ENCODE measurements at regions not wholly inside any gene's neighbourhood (a gene's known extent, or its start where the extent isn't known, plus 50 kb on each side); places are given as distances from the start of the nearest gene placed in this dataset.
"Not testable (repeated sequence)": the region's sequence is repeated elsewhere in the genome, so short reads cannot be mapped to it uniquely, and the experiment has no call there.

GRCh38 chr6:111925296-111925695, 52.0 kb upstream of the FYN start:
- no peak overlapping the region for H2AFZ ChIP-seq (ENCODE audit: low read depth, low read length)
- no peaks in the 10 kb centered on the region for H3K36me3 ChIP-seq (ENCODE audit: insufficient read depth, low read length)
- H3K27me3 ChIP-seq (ENCODE audit: insufficient read depth, low read length), result no peaks in the 10 kb centered on the region
- H3K4me3 ChIP-seq (ENCODE audit: low read length), result no peak overlapping the region
- no peaks in the 10 kb centered on the region for H3K9me3 ChIP-seq (ENCODE audit: low read length)
- H3K4me1 ChIP-seq (ENCODE audit: insufficient read depth, low read length), result peaks cover 4% of the 10 kb centered on the region

GRCh38 chr6:111926731-111927302, 53.6 kb upstream of the FYN start:
- H3K27me3 ChIP-seq (ENCODE audit: insufficient read depth, low read length), result no peaks in the 10 kb centered on the region
- no peak overlapping the region for H3K4me3 ChIP-seq (ENCODE audit: low read length)
- no peaks in the 10 kb centered on the region for H3K36me3 ChIP-seq (ENCODE audit: insufficient read depth, low read length)
- H3K4me1 ChIP-seq (ENCODE audit: insufficient read depth, low read length), result no peaks in the 10 kb centered on the region
- no peak overlapping the region for H2AFZ ChIP-seq (ENCODE audit: low read depth, low read length)
- no peaks in the 10 kb centered on the region for H3K9me3 ChIP-seq (ENCODE audit: low read length)

- H3K9me3 ChIP-seq (ENCODE audit: low read length), result no peaks in the 10 kb centered on the region
- no peak overlapping the region for H3K4me3 ChIP-seq (ENCODE audit: low read length)
- no peaks in the 10 kb centered on the region for H3K4me1 ChIP-seq (ENCODE audit: insufficient read depth, low read length)
- H3K36me3 ChIP-seq (ENCODE audit: insufficient read depth, low read length), result no peaks in the 10 kb centered on the region
- H2AFZ ChIP-seq (ENCODE audit: low read depth, low read length), result no peak overlapping the region
- H3K27me3 ChIP-seq (ENCODE audit: insufficient read depth, low read length), result no peaks in the 10 kb centered on the region
Observed at GRCh38 chr6:111927321-111927720, 54.1 kb upstream of the FYN start.

GRCh38 chr6:111928139-111928538, 54.9 kb upstream of the FYN start:
- H3K4me1 ChIP-seq (ENCODE audit: insufficient read depth, low read length), result no peaks in the 10 kb centered on the region
- H3K27me3 ChIP-seq (ENCODE audit: insufficient read depth, low read length), result no peaks in the 10 kb centered on the region
- H3K9me3 ChIP-seq (ENCODE audit: low read length), result no peaks in the 10 kb centered on the region
- H2AFZ ChIP-seq (ENCODE audit: low read depth, low read length), result no peak overlapping the region
- no peaks in the 10 kb centered on the region for H3K36me3 ChIP-seq (ENCODE audit: insufficient read depth, low read length)
- no peak overlapping the region for H3K4me3 ChIP-seq (ENCODE audit: low read length)

GRCh38 chr6:111934611-111935010, 61.4 kb upstream of the FYN start:
- H3K9me3 ChIP-seq (ENCODE audit: low read length); H3K4me3 ChIP-seq (ENCODE audit: low read length); H3K36me3 ChIP-seq (ENCODE audit: insufficient read depth, low read length); H2AFZ ChIP-seq (ENCODE audit: low read depth, low read length); H3K4me1 ChIP-seq (ENCODE audit: insufficient read depth, low read length); H3K27me3 ChIP-seq (ENCODE audit: insufficient read depth, low read length): not testable (repeated sequence)

- no peak overlapping the region for H3K4me3 ChIP-seq (ENCODE audit: low read length)
- H2AFZ ChIP-seq (ENCODE audit: low read depth, low read length), result no peak overlapping the region
- H3K27me3 ChIP-seq (ENCODE audit: insufficient read depth, low read length), result no peaks in the 10 kb centered on the region
- H3K36me3 ChIP-seq (ENCODE audit: insufficient read depth, low read length), result no peaks in the 10 kb centered on the region
- H3K9me3 ChIP-seq (ENCODE audit: low read length), result peaks cover 3% of the 10 kb centered on the region
- H3K4me1 ChIP-seq (ENCODE audit: insufficient read depth, low read length), result no peaks in the 10 kb centered on the region
Observed at GRCh38 chr6:111936718-111937117, 63.5 kb upstream of the FYN start.

GRCh38 chr6:111938710-111939109, 65.5 kb upstream of the FYN start:
- Histone ChIP-seq H3K27me3 (ENCODE audit: insufficient read depth, low read length) (no peaks in the 10 kb centered on the region), H3K36me3 (ENCODE audit: insufficient read depth, low read length) (no peaks in the 10 kb centered on the region), H2AFZ (ENCODE audit: low read depth, low read length) (no peak overlapping the region), H3K9me3 (ENCODE audit: low read length) (peaks cover 6% of the 10 kb centered on the region), H3K4me1 (ENCODE audit: insufficient read depth, low read length) (no peaks in the 10 kb centered on the region), H3K4me3 (ENCODE audit: low read length) (no peak overlapping the region)

GRCh38 chr6:111939902-111940301, 66.7 kb upstream of the FYN start:
- no peaks in the 10 kb centered on the region for H3K36me3 ChIP-seq (ENCODE audit: insufficient read depth, low read length)
- peaks cover 6% of the 10 kb centered on the region for H3K9me3 ChIP-seq (ENCODE audit: low read length)

GRCh38 chr6:111940801-111941200, 67.5 kb upstream of the FYN start:
- Histone ChIP-seq H3K4me3 (ENCODE audit: low read length) (no peak overlapping the region), H3K4me1 (ENCODE audit: insufficient read depth, low read length) (no peaks in the 10 kb centered on the region), H3K9me3 (ENCODE audit: low read length) (peaks cover 4% of the 10 kb centered on the region), H3K36me3 (ENCODE audit: insufficient read depth, low read length) (no peaks in the 10 kb centered on the region), H3K27me3 (ENCODE audit: insufficient read depth, low read length) (no peaks in the 10 kb centered on the region), H2AFZ (ENCODE audit: low read depth, low read length) (no peak overlapping the region)

More at GRCh38 chr6:111939902-111940301, 66.7 kb upstream of the FYN start:
- H3K4me3 ChIP-seq (ENCODE audit: low read length), result no peak overlapping the region
- H3K27me3 ChIP-seq (ENCODE audit: insufficient read depth, low read length), result no peaks in the 10 kb centered on the region
- H3K4me1 ChIP-seq (ENCODE audit: insufficient read depth, low read length), result no peaks in the 10 kb centered on the region
- no peak overlapping the region for H2AFZ ChIP-seq (ENCODE audit: low read depth, low read length)

GRCh38 chr6:111941686-111942330, 68.6 kb upstream of the FYN start:
- no peaks in the 10 kb centered on the region for H3K4me1 ChIP-seq (ENCODE audit: insufficient read depth, low read length)
- H3K36me3 ChIP-seq (ENCODE audit: insufficient read depth, low read length), result no peaks in the 10 kb centered on the region
- peaks cover 4% of the 10 kb centered on the region for H3K9me3 ChIP-seq (ENCODE audit: low read length)
- H3K27me3 ChIP-seq (ENCODE audit: insufficient read depth, low read length), result no peaks in the 10 kb centered on the region
- H3K4me3 ChIP-seq (ENCODE audit: low read length), result no peak overlapping the region
- no peak overlapping the region for H2AFZ ChIP-seq (ENCODE audit: low read depth, low read length)

- no peak overlapping the region for H3K4me3 ChIP-seq (ENCODE audit: low read length)
- H3K4me1 ChIP-seq (ENCODE audit: insufficient read depth, low read length), result no peaks in the 10 kb centered on the region
- no peaks in the 10 kb centered on the region for H3K36me3 ChIP-seq (ENCODE audit: insufficient read depth, low read length)
- H2AFZ ChIP-seq (ENCODE audit: low read depth, low read length), result no peak overlapping the region
- no peaks in the 10 kb centered on the region for H3K27me3 ChIP-seq (ENCODE audit: insufficient read depth, low read length)
- H3K9me3 ChIP-seq (ENCODE audit: low read length), result peaks cover 4% of the 10 kb centered on the region
Observed at GRCh38 chr6:111942561-111942960, 69.3 kb upstream of the FYN start.

GRCh38 chr6:111943266-111943665, 70.0 kb upstream of the FYN start:
- Histone ChIP-seq H3K4me1 (ENCODE audit: insufficient read depth, low read length) (no peaks in the 10 kb centered on the region), H3K9me3 (ENCODE audit: low read length) (peaks cover 4% of the 10 kb centered on the region), H2AFZ (ENCODE audit: low read depth, low read length) (no peak overlapping the region), H3K27me3 (ENCODE audit: insufficient read depth, low read length) (no peaks in the 10 kb centered on the region), H3K36me3 (ENCODE audit: insufficient read depth, low read length) (no peaks in the 10 kb centered on the region), H3K4me3 (ENCODE audit: low read length) (no peak overlapping the region)

GRCh38 chr6:111943726-111944125, 70.5 kb upstream of the FYN start:
- H3K4me3 ChIP-seq (ENCODE audit: low read length), result no peak overlapping the region
- no peaks in the 10 kb centered on the region for H3K27me3 ChIP-seq (ENCODE audit: insufficient read depth, low read length)
- H3K9me3 ChIP-seq (ENCODE audit: low read length), result peaks cover 4% of the 10 kb centered on the region
- H3K4me1 ChIP-seq (ENCODE audit: insufficient read depth, low read length), result no peaks in the 10 kb centered on the region
- no peak overlapping the region for H2AFZ ChIP-seq (ENCODE audit: low read depth, low read length)
- H3K36me3 ChIP-seq (ENCODE audit: insufficient read depth, low read length), result no peaks in the 10 kb centered on the region

GRCh38 chr6:111944541-111944940, 71.3 kb upstream of the FYN start:
- Histone ChIP-seq H3K27me3 (ENCODE audit: insufficient read depth, low read length) (no peaks in the 10 kb centered on the region), H3K4me3 (ENCODE audit: low read length) (no peak overlapping the region), H3K4me1 (ENCODE audit: insufficient read depth, low read length) (peaks cover 2% of the 10 kb centered on the region), H3K36me3 (ENCODE audit: insufficient read depth, low read length) (no peaks in the 10 kb centered on the region), H2AFZ (ENCODE audit: low read depth, low read length) (no peak overlapping the region), H3K9me3 (ENCODE audit: low read length) (peaks cover 4% of the 10 kb centered on the region)

Measured in neuron (in vitro differentiated cells).